ENCODE measurements at regions not wholly inside any gene's neighbourhood (a gene's known extent, or its start where the extent isn't known, plus 50 kb on each side); places are given as distances from the start of the nearest gene placed in this dataset.
"Not testable (repeated sequence)": the region's sequence is repeated elsewhere in the genome, so short reads cannot be mapped to it uniquely, and the experiment has no call there.

- not testable (repeated sequence) for DNase-seq (ENCODE audit: low read depth in 2 of 2)
Measured at GRCh38 chr15:44817797-44818196, 81.5 kb downstream of the TRIM69 start.

GRCh38 chr15:44819331-44819987 is 83.1 kb downstream of the TRIM69 start:
- DNase-seq (ENCODE audit: low read depth in 2 of 2) = not testable (repeated sequence)

GRCh38 chr15:44820535-44820934 is 84.2 kb downstream of the TRIM69 start:
- DNase-seq (ENCODE audit: low read depth in 2 of 2) = not testable (repeated sequence)

GRCh38 chr15:44820967-44821366 is 84.6 kb downstream of the TRIM69 start:
- not testable (repeated sequence) for DNase-seq (ENCODE audit: low read depth in 2 of 2)

GRCh38 chr15:44824277-44825145 is 88.2 kb downstream of the TRIM69 start:
- DNase-seq (ENCODE audit: low read depth in 2 of 2) = not testable (repeated sequence)

- DNase-seq (ENCODE audit: low read depth in 2 of 2) = not testable (repeated sequence)
Measured at GRCh38 chr15:44826583-44826982, 90.3 kb downstream of the TRIM69 start.

- not testable (repeated sequence) for DNase-seq (ENCODE audit: low read depth in 2 of 2)
Measured at GRCh38 chr15:44828229-44828914, 92.0 kb downstream of the TRIM69 start.

- not testable (repeated sequence) for DNase-seq (ENCODE audit: low read depth in 2 of 2)
Measured at GRCh38 chr15:44829150-44829549, 92.8 kb downstream of the TRIM69 start.

- DNase-seq (ENCODE audit: low read depth in 2 of 2) = not testable (repeated sequence)
Measured at GRCh38 chr15:44830692-44831408, 94.5 kb downstream of the TRIM69 start.

- not testable (repeated sequence) for DNase-seq (ENCODE audit: low read depth in 2 of 2)
Measured at GRCh38 chr15:44831409-44831741, 95.0 kb downstream of the TRIM69 start.

GRCh38 chr15:44832133-44832532 is 95.8 kb downstream of the TRIM69 start:
- DNase-seq (ENCODE audit: low read depth in 2 of 2) = not testable (repeated sequence)

GRCh38 chr15:44833081-44833480 is 96.8 kb downstream of the TRIM69 start:
- not testable (repeated sequence) for DNase-seq (ENCODE audit: low read depth in 2 of 2)

- DNase-seq (ENCODE audit: low read depth in 2 of 2) = not testable (repeated sequence)
Measured at GRCh38 chr15:44833761-44834160, 97.4 kb downstream of the TRIM69 start.

GRCh38 chr15:44835082-44835481 is 98.8 kb downstream of the TRIM69 start:
- DNase-seq (ENCODE audit: low read depth in 2 of 2) = not testable (repeated sequence)

- DNase-seq (ENCODE audit: low read depth in 2 of 2) = no peak
Measured at GRCh38 chr15:44836094-44836493, 99.8 kb downstream of the TRIM69 start.

- not testable (repeated sequence) for DNase-seq (ENCODE audit: low read depth in 2 of 2)
Measured at GRCh38 chr15:44838929-44839328, 102.6 kb downstream of the TRIM69 start.

GRCh38 chr15:44841762-44842161 is 105.4 kb downstream of the TRIM69 start:
- not testable (repeated sequence) for DNase-seq (ENCODE audit: low read depth in 2 of 2)

- DNase-seq (ENCODE audit: low read depth in 2 of 2) = not testable (repeated sequence)
Measured at GRCh38 chr15:44842883-44843282, 106.6 kb downstream of the TRIM69 start.

GRCh38 chr15:44844936-44845335 is 108.6 kb downstream of the TRIM69 start:
- not testable (repeated sequence) for DNase-seq (ENCODE audit: low read depth in 2 of 2)

GRCh38 chr15:44846156-44846555 is 109.8 kb downstream of the TRIM69 start:
- not testable (repeated sequence) for DNase-seq (ENCODE audit: low read depth in 2 of 2)

GRCh38 chr15:44847555-44847954 is 108.9 kb upstream of the TERB2 start:
- DNase-seq (ENCODE audit: low read depth in 2 of 2) = not testable (repeated sequence)

- DNase-seq (ENCODE audit: low read depth in 2 of 2) = not testable (repeated sequence)
Measured at GRCh38 chr15:44848859-44849258, 107.6 kb upstream of the TERB2 start.

Data from stimulated activated CD8-positive, alpha-beta memory T cell treated with anti-CD3 and anti-CD28 coated beads, Interleukin-2, amount 100 ng/mL, for 48 hours (primary cell).